ENCODE measurements at regions not wholly inside any gene's neighbourhood (a gene's known extent, or its start where the extent isn't known, plus 50 kb on each side); places are given as distances from the start of the nearest gene placed in this dataset.

DNA sequence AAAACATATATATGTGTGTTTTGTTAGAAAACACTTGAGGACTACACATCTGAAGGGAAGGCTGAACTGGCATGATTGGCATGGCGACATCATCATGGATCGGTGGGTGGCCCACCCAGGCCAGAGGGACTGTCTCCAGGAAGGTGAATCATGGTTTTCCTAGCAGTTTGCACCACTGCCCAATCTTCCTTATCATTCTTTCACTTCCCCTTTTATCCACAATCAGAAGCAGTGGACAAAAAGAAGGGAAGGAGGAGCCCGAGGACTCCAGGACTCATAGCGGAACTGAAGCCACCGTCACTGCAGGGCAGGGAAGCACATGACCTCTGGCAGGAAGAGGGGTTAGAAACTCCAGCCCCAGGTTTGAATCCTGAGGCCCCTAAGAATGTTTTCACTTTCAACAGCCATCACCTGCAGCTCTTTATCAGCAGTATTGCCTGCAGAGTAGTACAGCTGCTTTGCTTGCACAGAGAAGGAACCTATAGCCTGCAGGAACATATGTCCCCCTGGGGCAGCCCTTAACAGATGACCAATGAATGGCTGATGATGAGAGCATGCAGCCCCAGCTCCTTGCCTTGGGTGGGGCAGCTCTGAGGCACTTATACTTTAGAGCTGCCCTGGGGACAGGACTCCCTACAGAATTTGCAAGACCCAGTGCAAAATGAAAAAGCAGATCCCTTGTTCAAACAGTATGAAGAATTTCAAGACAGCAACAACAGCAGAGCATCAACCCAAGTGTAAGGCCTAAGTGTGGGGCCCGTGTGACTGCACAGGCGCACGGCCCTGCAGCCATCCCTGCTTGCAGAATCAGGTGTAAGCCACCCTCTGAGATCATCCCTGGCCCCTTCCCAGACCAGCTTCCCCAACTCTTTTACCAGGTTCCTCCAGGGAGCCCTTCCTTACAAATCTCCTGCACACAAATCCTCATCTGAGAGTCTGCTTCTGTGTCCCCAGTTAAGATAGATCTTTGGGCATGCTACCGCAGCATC is 241.8 kb upstream of the IRF2BP2 start:
- TF ChIP-seq, protein P1, sequence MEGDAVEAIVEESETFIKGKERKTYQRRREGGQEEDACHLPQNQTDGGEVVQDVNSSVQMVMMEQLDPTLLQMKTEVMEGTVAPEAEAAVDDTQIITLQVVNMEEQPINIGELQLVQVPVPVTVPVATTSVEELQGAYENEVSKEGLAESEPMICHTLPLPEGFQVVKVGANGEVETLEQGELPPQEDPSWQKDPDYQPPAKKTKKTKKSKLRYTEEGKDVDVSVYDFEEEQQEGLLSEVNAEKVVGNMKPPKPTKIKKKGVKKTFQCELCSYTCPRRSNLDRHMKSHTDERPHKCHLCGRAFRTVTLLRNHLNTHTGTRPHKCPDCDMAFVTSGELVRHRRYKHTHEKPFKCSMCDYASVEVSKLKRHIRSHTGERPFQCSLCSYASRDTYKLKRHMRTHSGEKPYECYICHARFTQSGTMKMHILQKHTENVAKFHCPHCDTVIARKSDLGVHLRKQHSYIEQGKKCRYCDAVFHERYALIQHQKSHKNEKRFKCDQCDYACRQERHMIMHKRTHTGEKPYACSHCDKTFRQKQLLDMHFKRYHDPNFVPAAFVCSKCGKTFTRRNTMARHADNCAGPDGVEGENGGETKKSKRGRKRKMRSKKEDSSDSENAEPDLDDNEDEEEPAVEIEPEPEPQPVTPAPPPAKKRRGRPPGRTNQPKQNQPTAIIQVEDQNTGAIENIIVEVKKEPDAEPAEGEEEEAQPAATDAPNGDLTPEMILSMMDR (conservative IDR thresholded peaks at IDR 0.05; ENCODE audit: low read length), result no peak
- TF ChIP-seq EZH2phosphoT487 (IDR thresholded peaks at IDR 0.05; ENCODE audit: borderline replicate concordance, low read depth, low read length), result no peak

Measured in OCI-LY7 (cell line).